Tibial nerve (tissue), 4 donors: ENCODE measurements at regions not wholly inside any gene's neighbourhood (a gene's known extent, or its start where the extent isn't known, plus 50 kb on each side); places are given as distances from the start of the nearest gene placed in this dataset.

Experiments
- EP300 ChIP-seq, 2 donors: sonication (generic); formaldehyde crosslinking; IDR thresholded peaks; one replicate each; pipeline ENCODE4 v1.6.1; 2017; ENCODE audit warnings: antibody characterized with exemption in 2 of 2, mild to moderate bottlenecking in 1 of 2
- POLR2A ChIP-seq, 2 donors: fragments of 450-650 bp; IDR thresholded peaks; one replicate each; pipeline ENCODE4 v1.6.1; 2017; ENCODE audit warnings: antibody characterized with exemption in 2 of 2, mild to moderate bottlenecking in 2 of 2, moderate library complexity in 2 of 2
- TF ChIP-seq, protein P1 (sequence below), 5 experiments: fragments of 200-600 bp in 3 of 5; fragments of 450-650 bp in 2 of 5; sonication (generic) in 3 of 5; IDR thresholded peaks; one replicate each; pipeline ENCODE4 v1.5.1; 2016 to 2019; ENCODE audit warnings: antibody characterized with exemption in 5 of 5, mild to moderate bottlenecking in 3 of 5, moderate library complexity in 2 of 5

- TF ChIP-seq, protein P1, sequence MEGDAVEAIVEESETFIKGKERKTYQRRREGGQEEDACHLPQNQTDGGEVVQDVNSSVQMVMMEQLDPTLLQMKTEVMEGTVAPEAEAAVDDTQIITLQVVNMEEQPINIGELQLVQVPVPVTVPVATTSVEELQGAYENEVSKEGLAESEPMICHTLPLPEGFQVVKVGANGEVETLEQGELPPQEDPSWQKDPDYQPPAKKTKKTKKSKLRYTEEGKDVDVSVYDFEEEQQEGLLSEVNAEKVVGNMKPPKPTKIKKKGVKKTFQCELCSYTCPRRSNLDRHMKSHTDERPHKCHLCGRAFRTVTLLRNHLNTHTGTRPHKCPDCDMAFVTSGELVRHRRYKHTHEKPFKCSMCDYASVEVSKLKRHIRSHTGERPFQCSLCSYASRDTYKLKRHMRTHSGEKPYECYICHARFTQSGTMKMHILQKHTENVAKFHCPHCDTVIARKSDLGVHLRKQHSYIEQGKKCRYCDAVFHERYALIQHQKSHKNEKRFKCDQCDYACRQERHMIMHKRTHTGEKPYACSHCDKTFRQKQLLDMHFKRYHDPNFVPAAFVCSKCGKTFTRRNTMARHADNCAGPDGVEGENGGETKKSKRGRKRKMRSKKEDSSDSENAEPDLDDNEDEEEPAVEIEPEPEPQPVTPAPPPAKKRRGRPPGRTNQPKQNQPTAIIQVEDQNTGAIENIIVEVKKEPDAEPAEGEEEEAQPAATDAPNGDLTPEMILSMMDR (IDR thresholded peaks at IDR 0.05): no peak
- TF ChIP-seq EP300 (IDR thresholded peaks at IDR 0.05) (no peak), POLR2A (IDR thresholded peaks at IDR 0.05) (no peak)
Observed at GRCh38 chr22:22085702-22086500, 103.3 kb upstream of the TOP3B start.
